Right lobe of liver (tissue), 6 donors: ENCODE measurements at regions not wholly inside any gene's neighbourhood (a gene's known extent, or its start where the extent isn't known, plus 50 kb on each side); places are given as distances from the start of the nearest gene placed in this dataset.

Source experiments
- ATAC-seq, 4 donors: fragments of 200-7000 bp; cut with Tn5 transposase; one replicate each; pipeline ENCODE4 v1.9.1; 2020; ENCODE audit warnings: mild to moderate bottlenecking in 4 of 4, moderate library complexity in 4 of 4
- DNase-seq, 3 donors: peaks; one replicate each; pipeline ENCODE4 v3.0.0-alpha.2; 2020
- H3K27ac ChIP-seq, 3 donors: fragments of 200-600 bp; one replicate each; pipeline ENCODE4 v1.8.0; 2022
- H3K27me3 ChIP-seq, 2 donors: fragments of 200-600 bp; one replicate each; pipeline ENCODE4 v1.8.0; 2022
- H3K36me3 ChIP-seq, 4 donors: fragments of 200-600 bp; sonication (generic) in 1 of 4; one replicate each; pipeline versions ENCODE4 v1.5.1 to v1.8.0; 2017 to 2022; ENCODE audit warnings: control low read depth in 1 of 4
- H3K4me1 ChIP-seq, 4 donors: fragments of 200-600 bp; sonication (generic) in 1 of 4; one replicate each; pipeline versions ENCODE4 v1.5.1 to v1.8.0; 2017 to 2022; ENCODE audit warnings: control low read depth in 1 of 4
- H3K4me3 ChIP-seq, 3 donors: fragments of 200-600 bp; one replicate each; pipeline ENCODE4 v1.8.0; 2022
- H3K9me3 ChIP-seq, 4 donors: fragments of 200-600 bp; sonication (generic) in 1 of 4; one replicate each; pipeline versions ENCODE4 v1.5.1 to v1.8.0; 2017 to 2022; ENCODE audit warnings: control low read depth in 1 of 4
- POLR2A ChIP-seq: fragments of 450-650 bp; IDR thresholded peaks from one replicate; pipeline ENCODE4 v1.6.1; 2017; ENCODE audit warnings: antibody characterized with exemption, mild to moderate bottlenecking
- WGBS: methylation state at CpG from one replicate; pipeline ENCODE4 v1.1.6; 2018; ENCODE audit warnings: low coverage, low lambda C conversion rate; ENCODE audit not compliant: insufficient coverage; ENCODE audit errors: missing lambda C conversion rate; 5-methylcytosine and 5-hydroxymethylcytosine counted together
- intact Hi-C, 2 donors: fragments of 100-400 bp; cut with DNase I; formaldehyde crosslinking; loops; one replicate each; pipeline versions ENCODE4 v1.11.2 to v1.14.1; 2022
- TF ChIP-seq, protein P1 (sequence below), 4 donors: fragments of 200-600 bp in 3 of 4; fragments of 450-650 bp in 1 of 4; IDR thresholded peaks; one replicate each; pipeline versions ENCODE4 v1.5.1 to v1.8.0; 2016 to 2022; ENCODE audit warnings: antibody characterized with exemption in 4 of 4, mild to moderate bottlenecking in 2 of 4
- donor health status: DM: no; HTN: yes; CAD: no.
- donor health status: DM: no; HTN: no; CAD: no.
- donor health status: DM: no; HTN: no; CAD: no.
- donor health status: DM: no; HTN: yes; CAD: no.
- donor health status: DM: no; HTN: yes; CAD: no.

DNA sequence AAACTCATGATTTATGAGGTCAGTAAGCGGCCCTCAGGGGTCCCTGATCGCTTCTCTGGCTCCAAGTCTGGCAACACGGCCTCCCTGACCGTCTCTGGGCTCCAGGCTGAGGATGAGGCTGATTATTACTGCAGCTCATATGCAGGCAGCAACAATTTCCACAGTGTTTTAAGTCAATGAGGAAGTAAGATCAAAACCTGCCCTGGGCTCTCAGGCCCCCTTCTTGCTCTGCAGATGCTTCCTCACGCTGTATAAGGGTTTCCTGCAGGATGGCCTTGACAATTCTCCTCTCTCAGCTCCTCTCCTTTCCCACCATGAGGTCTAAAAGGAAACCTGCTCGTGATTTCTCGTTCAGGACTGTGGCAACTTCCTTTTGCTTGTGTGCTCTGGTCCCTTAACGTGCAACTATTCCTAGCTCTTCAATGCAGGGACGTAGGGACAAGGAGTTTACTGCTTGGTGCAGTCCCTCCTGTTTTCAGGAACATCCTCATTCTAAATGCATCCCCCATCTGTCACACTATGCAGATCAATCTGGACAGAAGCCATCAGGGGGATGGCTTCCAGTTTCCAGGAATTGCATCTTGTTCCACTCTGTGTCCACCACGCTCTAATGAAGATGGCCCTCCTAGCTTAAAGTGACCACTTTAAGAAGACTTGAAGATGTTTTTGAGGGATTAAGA lies 64.3 kb upstream of the IGLL5 start:
- ATAC-seq (no peak), DNase-seq (no peak)
- WGBS: 35% methylated on average over 9 of the region's 10 CpGs
- Histone ChIP-seq H3K36me3 (no peaks in the 10 kb centered on the region), H3K27ac (no peak overlapping the region), H3K9me3 (no peaks in the 10 kb centered on the region), H3K4me3 (no peak overlapping the region), H3K4me1 (no peaks in the 10 kb centered on the region), H3K27me3 (no peaks in the 10 kb centered on the region)
- intact Hi-C loops: no loop called here
- TF ChIP-seq POLR2A: no peak
- TF ChIP-seq, protein P1, sequence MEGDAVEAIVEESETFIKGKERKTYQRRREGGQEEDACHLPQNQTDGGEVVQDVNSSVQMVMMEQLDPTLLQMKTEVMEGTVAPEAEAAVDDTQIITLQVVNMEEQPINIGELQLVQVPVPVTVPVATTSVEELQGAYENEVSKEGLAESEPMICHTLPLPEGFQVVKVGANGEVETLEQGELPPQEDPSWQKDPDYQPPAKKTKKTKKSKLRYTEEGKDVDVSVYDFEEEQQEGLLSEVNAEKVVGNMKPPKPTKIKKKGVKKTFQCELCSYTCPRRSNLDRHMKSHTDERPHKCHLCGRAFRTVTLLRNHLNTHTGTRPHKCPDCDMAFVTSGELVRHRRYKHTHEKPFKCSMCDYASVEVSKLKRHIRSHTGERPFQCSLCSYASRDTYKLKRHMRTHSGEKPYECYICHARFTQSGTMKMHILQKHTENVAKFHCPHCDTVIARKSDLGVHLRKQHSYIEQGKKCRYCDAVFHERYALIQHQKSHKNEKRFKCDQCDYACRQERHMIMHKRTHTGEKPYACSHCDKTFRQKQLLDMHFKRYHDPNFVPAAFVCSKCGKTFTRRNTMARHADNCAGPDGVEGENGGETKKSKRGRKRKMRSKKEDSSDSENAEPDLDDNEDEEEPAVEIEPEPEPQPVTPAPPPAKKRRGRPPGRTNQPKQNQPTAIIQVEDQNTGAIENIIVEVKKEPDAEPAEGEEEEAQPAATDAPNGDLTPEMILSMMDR (IDR thresholded peaks at IDR 0.05): no peak

DNA sequence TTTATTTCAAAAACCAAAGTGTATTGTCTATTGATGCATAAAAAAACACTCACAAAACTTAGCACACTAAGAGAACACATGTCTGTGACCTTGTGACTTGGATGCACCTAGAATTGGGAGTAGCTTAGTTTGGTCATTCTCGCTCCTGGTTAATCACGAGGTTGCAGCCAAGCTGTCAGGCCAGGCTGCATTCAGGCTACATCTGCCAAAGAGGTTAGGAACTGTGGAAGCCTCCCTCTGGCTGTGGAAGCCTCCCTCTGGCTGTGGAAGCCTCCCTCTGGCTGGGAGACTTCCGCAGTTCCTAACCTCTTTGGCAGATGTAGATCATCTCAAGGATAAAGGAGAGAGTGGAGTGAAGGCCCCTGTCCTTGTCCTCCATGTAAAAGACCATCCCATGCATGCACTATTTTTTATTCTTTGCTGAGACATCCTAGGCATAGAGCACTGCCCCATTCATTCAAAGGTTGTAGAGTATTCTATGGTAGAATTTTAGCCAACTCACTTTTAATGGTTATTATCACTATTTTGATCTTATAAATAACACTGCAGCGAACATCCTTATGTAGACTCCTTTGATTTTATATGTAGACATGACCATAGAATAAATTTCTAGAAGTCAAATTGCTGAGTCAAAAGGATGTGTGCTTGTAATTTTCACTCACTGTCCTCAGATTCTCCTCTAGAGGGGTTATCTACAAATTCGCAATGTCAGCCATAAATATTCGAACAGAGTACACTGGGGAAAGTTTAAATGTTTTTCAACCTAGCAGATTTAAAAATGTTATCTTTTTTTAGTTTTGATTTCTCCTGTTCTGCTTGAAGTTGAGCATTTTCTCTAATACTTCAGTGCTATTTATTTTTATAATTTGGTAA lies 63.0 kb upstream of the IGLL5 start:
- Histone ChIP-seq H3K4me1 (no peaks in the 10 kb centered on the region), H3K9me3 (no peaks in the 10 kb centered on the region), H3K27ac (no peak overlapping the region), H3K27me3 (no peaks in the 10 kb centered on the region), H3K36me3 (no peaks in the 10 kb centered on the region), H3K4me3 (no peak overlapping the region)
- DNase-seq: no peak
- ATAC-seq: no peak
- intact Hi-C loops: no loop called here
- TF ChIP-seq, protein P1 (IDR thresholded peaks at IDR 0.05): no peak
- TF ChIP-seq POLR2A: no peak
- 72% methylated on average over 4 of the region's 6 CpGs for WGBS

DNA sequence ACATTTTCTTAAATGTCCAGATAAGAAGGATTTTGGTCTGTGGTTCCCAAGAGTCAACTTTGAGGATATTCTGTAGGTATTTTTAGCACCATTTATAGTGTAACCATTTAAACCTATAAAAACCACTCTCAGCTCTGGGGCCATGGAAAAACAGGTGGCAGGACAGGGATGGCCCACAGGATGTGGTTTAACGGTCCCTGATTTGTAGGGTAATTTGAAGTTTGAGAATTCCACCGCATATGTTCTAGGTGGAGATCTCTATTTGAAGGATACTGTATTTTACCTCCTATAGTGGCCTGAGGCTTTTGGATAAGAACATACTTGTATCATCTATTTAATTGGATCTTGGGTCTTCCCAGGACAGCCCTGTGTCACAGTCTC lies 62.4 kb upstream of the IGLL5 start:
- H3K9me3 ChIP-seq: no peaks in the 10 kb centered on the region
- intact Hi-C loops: no loop called here
- H3K4me3 ChIP-seq: no peak overlapping the region
- H3K36me3 ChIP-seq: no peaks in the 10 kb centered on the region
- H3K4me1 ChIP-seq: no peaks in the 10 kb centered on the region
- no peak overlapping the region for H3K27ac ChIP-seq
- WGBS: 67% methylated on average over 2 of the region's 2 CpGs
- DNase-seq (no peak), ATAC-seq (no peak)
- TF ChIP-seq POLR2A: no peak
- TF ChIP-seq, protein P1 (IDR thresholded peaks at IDR 0.05): no peak
- H3K27me3 ChIP-seq: no peaks in the 10 kb centered on the region

DNA sequence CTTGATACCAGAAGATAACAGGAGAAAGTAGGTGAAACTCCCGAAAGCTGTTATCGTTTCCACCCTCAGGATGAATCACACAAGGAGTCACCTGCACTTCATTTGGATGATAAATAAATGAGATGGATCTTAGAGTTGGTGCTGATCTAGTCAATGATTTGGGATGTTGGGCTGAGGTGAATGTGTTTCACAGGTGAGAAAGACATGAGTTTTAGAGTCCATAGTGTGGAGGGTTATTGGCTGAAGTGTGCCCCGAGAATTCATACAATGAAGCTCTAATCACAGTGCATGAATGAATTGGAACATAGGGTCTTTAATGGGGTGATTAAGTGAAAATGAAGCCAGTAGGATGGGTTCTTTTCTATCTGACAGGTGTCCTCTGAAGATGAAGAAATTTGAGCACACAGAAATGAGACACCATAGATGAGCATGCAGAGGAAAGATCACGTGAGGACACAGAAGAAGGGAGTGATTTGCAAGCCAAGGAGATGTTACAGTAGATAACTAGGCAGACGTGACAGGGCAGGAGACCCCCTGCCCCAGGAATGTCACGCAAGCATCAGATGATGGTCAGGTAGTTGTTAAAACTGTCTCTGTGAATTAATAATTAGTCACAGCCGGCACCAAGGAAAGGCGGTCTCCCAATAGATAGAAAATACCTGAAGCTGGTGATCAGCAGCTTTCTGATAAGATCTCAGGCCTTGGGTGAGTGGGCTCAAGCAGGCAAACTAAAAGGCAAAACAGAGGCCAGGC lies 60.3 kb upstream of the IGLL5 start:
- DNase-seq (no peak), ATAC-seq (no peak)
- Histone ChIP-seq H3K4me1 (no peaks in the 10 kb centered on the region), H3K27me3 (no peaks in the 10 kb centered on the region), H3K36me3 (no peaks in the 10 kb centered on the region), H3K27ac (no peak overlapping the region), H3K9me3 (peaks cover 0 to 4% (median 2%) of the 10 kb centered on the region in 4 donors), H3K4me3 (no peak overlapping the region)
- WGBS: 30% methylated on average over 8 of the region's 8 CpGs
- TF ChIP-seq, protein P1 (IDR thresholded peaks at IDR 0.05): no peak
- no peak for TF ChIP-seq POLR2A
- intact Hi-C loops: no loop called here
